ENCODE measurements at regions not wholly inside any gene's neighbourhood (a gene's known extent, or its start where the extent isn't known, plus 50 kb on each side); places are given as distances from the start of the nearest gene placed in this dataset.
"Not testable (repeated sequence)": the region's sequence is repeated elsewhere in the genome, so short reads cannot be mapped to it uniquely, and the experiment has no call there.

- no peak for DNase-seq
Measured at GRCh38 chr13:109312399-109312798, 474.0 kb downstream of the IRS2 start.

- DNase-seq: not testable (repeated sequence)
Measured at GRCh38 chr13:109311431-109311976, 474.9 kb downstream of the IRS2 start.

DNA sequence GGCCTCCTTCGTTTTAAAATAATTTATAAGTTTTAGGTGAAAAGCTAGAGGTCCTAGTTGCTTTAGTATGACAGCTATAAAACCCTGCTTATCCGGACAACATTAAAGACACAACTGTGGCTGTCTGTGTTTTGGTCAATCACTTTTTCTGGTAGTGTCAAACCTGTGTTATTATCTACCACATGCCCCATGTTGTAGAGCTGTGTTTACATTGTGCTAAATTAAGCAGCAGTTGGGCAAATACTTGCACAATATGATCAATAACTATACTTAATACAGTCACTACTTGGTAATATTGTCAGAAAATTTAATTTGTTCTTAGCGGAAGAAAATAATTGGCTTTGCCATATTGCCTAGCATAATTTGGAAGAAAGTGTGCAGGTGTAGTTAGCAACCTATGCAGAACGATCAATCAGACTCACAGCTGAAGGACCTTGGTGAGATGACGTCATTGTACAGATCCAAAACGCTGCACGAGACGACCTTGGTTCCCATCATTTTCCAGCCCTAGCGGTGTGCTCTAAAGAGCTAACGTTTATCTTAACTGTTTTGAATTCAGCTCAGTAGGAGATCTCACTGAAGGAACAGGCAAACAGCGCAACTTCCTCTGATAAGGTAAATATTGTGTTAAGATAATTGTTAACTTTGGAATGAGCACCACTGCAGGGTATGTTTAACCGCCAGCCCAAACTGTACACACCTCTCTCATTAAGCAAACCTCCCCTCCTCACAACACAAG, 476.6 kb downstream of the IRS2 start:
- DNase-seq: no peak

DNA sequence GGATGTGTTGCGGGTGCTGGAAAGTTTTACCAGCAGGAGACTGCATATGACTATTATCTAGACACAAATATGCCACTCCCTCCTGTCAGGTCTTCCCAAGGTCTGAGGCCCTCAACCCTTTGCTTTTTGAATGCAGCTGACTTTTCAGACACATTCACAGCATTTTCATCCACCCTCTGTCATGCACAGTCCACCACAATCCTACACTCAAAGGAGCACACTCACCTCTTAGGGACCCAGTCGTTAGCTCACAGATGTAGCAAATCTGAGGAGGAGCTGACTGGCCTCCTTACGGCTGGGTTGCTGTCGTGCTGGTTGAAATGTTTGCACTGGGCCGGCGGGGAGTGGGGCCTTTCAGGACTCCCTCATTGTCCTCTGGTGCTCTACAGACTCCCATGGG, 479.4 kb downstream of the IRS2 start:
- no peak for DNase-seq

- DNase-seq: no peak
Measured at GRCh38 chr13:109301726-109302125, 484.7 kb downstream of the IRS2 start.

GRCh38 chr13:109301276-109301675, 485.1 kb downstream of the IRS2 start:
- DNase-seq: no peak

GRCh38 chr13:109297628-109298027, 488.8 kb downstream of the IRS2 start:
- DNase-seq: no peak

DNA sequence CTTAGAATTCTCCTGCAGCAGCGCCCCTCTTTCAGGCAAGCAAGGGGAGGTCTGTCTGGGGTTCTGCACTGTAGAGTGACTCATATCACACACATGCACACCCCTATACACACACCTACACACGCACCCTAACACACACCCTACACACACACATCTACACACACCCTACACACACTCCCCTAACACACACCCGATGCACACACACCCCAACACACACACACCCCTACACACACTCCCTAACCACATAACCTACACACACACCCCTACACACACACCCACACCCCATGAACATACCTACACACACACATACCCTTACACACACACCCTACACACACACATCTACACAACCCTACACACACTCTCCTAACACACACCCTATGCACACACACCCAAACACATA, 493.2 kb downstream of the IRS2 start:
- no peak for DNase-seq

DNA sequence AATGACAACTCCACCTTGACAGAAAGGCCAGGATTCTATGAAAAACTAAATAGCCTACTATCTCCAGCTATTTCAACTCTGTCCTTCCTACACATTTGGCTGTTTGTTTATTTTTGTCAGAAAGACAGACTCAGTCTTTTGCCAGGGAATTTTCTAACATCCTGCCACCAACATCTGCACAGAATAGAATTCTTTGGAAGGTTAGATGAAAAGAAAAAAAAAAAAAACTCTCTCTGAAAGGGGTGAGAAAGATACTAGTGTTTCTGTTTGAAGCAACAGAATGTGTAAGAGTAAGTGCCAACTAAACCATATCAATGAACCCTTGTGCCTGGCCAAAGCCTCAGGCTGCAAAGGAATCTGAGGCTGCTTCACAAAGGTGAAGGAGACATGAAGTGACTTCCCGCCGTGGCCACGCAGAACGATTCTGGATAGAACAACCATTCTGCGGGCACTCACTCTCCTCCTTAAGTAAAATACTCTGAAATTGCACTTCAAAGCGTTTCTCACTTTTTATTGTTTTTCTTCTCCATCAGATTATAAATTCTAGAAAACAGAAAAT, 498.2 kb downstream of the IRS2 start:
- DNase-seq: no peak

DNA sequence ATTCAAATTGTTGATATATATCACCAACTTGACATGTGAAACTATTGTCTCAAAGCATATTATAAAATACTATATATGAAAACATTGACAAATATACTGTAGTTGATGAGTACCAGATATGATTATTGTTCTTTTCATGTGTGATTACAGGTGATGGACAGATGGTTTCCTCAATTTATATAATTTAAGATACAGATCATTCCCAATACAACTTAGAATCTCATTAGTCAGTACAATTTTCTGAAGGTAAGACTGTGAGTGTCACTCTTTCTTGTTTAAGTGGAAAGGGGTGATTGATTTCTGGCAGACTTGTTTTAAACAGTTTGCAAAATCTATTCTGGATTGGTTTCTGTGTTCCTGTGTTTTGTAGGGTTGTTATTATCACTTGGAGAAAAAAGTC, 498.8 kb downstream of the IRS2 start:
- no peak for DNase-seq

DNA sequence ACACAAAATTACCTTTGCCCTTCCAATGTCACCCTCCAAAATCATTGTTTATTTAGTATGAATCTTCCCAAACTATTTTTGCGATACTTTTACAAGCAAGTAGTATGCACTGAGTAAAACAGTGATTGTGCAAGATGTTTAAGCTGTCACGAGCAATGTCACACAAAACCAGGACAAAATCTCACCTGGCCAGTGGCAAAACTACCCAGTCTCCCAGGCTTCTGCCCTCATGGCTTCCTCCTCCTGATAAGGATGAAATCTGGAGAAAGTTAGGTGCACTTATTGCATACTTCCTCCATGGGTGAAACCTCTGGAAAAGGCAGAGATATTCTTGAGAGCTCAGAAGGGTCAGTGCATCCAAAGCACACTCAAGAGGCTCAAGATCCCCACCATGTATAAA, 500.8 kb downstream of the IRS2 start:
- DNase-seq: no peak

GRCh38 chr13:109281903-109282635, 504.3 kb downstream of the IRS2 start:
- no peak for DNase-seq

GRCh38 chr13:109281017-109281902, 505.1 kb downstream of the IRS2 start:
- DNase-seq: no peak

DNA sequence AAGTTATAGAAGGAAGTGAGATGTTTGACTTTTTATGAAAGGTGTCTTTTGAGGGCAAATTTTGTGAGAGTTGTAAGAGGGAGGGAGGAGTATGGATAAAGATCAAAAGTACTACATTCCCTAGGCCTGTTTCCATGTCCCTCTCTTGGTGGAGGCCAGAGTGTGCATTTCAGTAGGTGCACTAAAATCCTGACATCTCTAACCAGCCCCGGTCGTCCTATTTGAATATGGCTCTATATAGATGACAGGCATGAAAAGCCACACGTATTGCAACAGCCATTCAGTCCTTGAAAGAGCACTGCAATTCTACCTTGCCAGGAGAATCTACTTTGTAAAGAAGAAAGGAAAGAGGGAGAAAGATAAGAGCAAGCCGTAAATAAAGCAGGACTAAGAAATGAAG, 510.1 kb downstream of the IRS2 start:
- no peak for DNase-seq

DNA sequence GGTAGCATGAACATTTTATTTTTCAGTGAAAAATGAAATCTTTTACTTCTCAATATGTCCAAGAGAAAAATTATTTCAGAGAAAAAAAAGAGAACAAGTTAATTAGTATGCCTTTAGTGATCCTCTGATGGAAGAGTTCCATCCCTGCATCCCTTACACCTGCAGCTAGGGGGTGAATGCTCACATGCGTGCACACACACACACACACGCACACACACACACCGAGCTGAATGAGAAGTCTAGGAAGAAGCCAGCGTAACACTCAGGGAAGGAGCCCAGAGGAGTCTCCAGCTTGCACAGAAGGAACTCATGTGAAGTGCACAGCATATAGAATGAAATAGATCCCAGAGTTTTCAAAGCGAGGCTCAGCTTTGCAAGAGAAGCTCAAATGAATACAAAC, 510.5 kb downstream of the IRS2 start:
- no peak for DNase-seq

- DNase-seq: no peak
Measured at GRCh38 chr13:109275139-109275745, 511.1 kb downstream of the IRS2 start.

DNA sequence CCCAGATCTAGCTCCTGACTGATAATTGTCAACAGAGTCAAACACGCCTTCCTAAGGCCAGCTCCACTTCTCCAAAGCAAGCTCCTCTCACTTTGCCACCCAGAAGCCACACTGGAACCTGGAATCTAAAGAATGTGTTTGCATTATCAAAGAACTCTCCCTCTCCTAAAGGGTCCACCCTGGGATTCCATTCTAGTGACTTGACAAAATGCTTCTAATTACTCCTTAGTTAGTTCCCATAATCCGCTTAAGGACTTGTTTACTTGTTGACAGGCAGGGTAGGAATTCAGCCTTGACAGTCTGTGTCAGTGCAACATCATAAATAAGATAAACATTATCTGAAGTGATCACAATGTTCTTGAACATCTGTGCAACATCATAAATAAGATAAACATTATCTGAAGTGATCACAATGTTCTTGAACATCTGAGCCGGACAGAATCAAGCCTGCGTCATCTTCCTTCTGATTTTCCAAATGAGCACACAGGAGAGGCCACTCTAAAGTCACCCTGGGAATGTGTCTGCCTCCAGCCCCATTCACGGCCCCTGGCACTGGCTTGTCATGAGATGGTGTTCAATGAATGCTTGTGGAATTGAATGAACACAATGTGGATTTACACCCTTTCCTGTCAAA, 512.1 kb downstream of the IRS2 start:
- DNase-seq: no peak

DNA sequence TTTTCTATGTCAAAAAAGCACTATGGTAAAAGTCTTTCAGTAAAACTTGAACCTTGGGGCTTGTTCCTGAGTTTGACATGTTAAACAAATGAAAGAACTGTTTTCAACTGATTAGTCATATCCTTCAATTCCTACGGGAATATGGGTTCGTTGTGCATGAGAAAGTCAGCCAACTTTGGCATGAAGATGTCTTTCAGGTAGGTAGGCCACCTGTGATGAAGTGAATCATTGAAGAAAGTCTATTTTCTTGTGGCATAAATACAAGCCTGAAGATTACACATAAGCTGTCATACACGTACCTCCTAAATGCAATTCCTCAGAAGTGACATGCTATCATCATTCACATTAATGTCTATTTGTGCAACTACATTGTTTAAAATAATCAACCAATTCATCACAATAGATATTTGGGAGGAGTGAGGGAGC, 513.0 kb downstream of the IRS2 start:
- DNase-seq: no peak

DNA sequence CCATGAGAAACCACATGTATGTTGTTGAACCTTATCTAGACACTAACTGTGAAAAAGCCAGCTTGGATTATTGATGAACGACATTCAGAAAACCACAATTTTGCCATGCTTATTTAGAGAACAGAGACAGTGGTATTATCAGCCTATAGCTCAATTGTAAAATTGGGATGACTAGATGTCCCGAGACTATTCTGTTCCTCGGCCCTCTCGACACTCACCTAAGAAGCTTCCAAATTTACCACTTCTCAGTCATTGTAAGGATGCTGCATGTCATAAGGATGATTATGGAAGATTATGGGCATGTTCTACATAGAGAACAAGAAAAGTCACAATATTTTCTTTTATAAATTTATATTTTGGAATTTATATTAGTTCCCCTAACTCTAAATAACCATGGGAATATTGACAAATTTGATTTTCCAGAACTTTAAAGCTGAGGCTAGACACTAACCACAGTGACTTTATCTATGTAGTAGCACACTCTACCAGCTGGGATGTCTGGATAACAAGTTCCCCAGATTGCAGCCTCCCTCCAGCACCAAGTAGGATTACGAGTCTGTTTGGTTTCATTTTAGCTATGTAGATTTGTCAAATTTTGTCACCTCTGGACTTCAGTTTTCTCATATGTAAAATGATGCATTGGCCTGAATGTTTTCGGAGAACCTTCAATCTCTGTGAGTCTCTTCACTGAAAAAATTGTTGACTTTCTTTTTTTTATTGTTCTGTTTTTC, 513.6 kb downstream of the IRS2 start:
- DNase-seq: no peak

DNA sequence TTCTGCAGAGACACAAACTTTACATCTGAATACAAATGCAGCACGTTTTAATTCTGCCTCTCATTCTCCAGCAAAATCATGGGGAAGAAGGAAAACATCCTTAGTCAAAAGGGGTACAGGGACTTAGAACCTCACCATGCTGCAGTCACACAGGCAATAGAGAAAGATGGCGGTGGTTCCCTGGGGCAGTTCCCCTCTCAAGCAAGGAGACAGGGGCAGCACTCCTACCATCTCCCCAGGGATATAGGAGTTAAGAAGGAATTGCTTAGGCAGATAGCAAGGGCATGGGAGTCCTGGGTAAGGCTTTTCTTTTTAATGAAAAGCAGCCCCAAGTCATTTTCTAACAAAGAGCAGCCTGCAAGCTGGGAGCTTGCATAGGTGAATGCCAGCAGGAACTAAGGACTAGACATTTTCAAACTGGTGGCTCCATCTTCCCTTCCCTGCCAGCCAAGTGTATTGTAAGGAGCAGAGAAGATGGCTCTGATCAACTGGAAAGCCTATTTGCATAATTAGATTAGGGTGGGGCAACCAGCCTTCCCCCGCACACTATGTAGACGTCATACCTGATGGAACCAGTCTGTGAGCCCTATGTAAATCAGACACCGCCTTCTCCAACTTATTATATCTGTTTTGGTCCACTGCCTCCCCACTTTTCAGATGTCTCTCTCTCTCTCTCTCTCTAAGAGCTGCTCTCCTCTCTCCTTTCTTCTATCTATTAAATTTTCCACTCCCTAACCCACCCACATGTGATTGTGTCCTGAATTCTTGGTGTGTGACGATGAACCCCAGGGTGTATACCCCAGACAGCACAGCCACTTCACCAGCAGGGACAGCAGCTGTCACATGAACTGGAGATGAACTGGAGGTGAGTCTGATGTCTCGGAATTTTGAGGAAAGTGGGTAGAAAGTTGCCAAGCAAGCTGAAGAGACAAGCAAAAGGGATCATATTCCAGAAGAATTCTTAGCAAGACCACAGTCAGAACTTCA, 514.5 kb downstream of the IRS2 start:
- DNase-seq: no peak
